WTC11 (cell line): ENCODE measurements at regions not wholly inside any gene's neighbourhood (a gene's known extent, or its start where the extent isn't known, plus 50 kb on each side); places are given as distances from the start of the nearest gene placed in this dataset.

Experiments
- ELF4 ChIP-seq: sonication (generic); formaldehyde crosslinking; IDR thresholded peaks from 2 replicates; pipeline ENCODE4 v1.8.1; 2022; ENCODE audit warnings: low read depth, mild to moderate bottlenecking, moderate library complexity, missing genetic modification reagents
- EMX1 ChIP-seq: fragments of 250-450 bp; sonication (Bioruptor Pico); IDR thresholded peaks from 2 replicates; pipeline ENCODE4 v1.8.0; 2021; ENCODE audit warnings: mild to moderate bottlenecking
- ETV6 ChIP-seq: sonication (generic); formaldehyde crosslinking; IDR thresholded peaks from 2 replicates; pipeline ENCODE4 v1.8.1; 2022; ENCODE audit warnings: mild to moderate bottlenecking, missing genetic modification reagents
- FOXK1 ChIP-seq: sonication (generic); formaldehyde crosslinking; IDR thresholded peaks from 2 replicates; pipeline ENCODE4 v1.8.0; 2022; ENCODE audit warnings: mild to moderate bottlenecking, moderate library complexity, missing genetic modification reagents
- RELA ChIP-seq: sonication (generic); formaldehyde crosslinking; IDR thresholded peaks from 2 replicates; pipeline ENCODE4 v1.8.1; 2022; ENCODE audit warnings: missing genetic modification reagents, mild to moderate bottlenecking, borderline replicate concordance
- SOX15 ChIP-seq: fragments of 250-450 bp; sonication (Bioruptor Pico); IDR thresholded peaks from 2 replicates; pipeline ENCODE4 v1.9.0; 2021; ENCODE audit warnings: mild to moderate bottlenecking
- TEAD4 ChIP-seq: sonication (generic); formaldehyde crosslinking; IDR thresholded peaks from 2 replicates; pipeline ENCODE4 v1.8.0; 2022; ENCODE audit warnings: mild to moderate bottlenecking, missing genetic modification reagents
- ZBTB21 ChIP-seq: sonication (generic); formaldehyde crosslinking; IDR thresholded peaks from 2 replicates; pipeline ENCODE4 v1.8.1; 2023; ENCODE audit warnings: mild to moderate bottlenecking, missing genetic modification reagents, borderline replicate concordance
- TF ChIP-seq, protein P1 (sequence below): fragments of 250-450 bp; sonication (Bioruptor Pico); IDR thresholded peaks from 2 replicates; pipeline ENCODE4 v1.9.0; 2021; ENCODE audit warnings: mild to moderate bottlenecking
- TF ChIP-seq, protein P2 (sequence below): sonication (generic); formaldehyde crosslinking; IDR thresholded peaks from 2 replicates; pipeline ENCODE4 v1.8.1; 2023; ENCODE audit warnings: mild to moderate bottlenecking, missing genetic modification reagents
- TF ChIP-seq, protein P3 (sequence below): sonication (generic); formaldehyde crosslinking; conservative IDR thresholded peaks from 2 replicates; pipeline ENCODE4 v1.8.1; 2023; ENCODE audit warnings: mild to moderate bottlenecking, low read depth, missing genetic modification reagents, moderate library complexity
- TF ChIP-seq, protein P4 (sequence below): sonication (generic); formaldehyde crosslinking; IDR thresholded peaks from 2 replicates; pipeline ENCODE4 v1.8.1; 2023; ENCODE audit warnings: mild to moderate bottlenecking, missing genetic modification reagents, moderate library complexity
- TF ChIP-seq, protein P5 (sequence below): sonication (generic); formaldehyde crosslinking; IDR thresholded peaks from 2 replicates; pipeline ENCODE4 v1.8.0; 2023; ENCODE audit warnings: mild to moderate bottlenecking, missing genetic modification reagents
- TF ChIP-seq, protein P6 (sequence below): fragments of 250-450 bp; sonication (Bioruptor Pico); IDR thresholded peaks from 2 replicates; pipeline ENCODE4 v2.1.2; 2022; ENCODE audit warnings: mild to moderate bottlenecking, moderate library complexity
- TF ChIP-seq, protein P7 (sequence below): fragments of 200-600 bp; IDR thresholded peaks from 2 replicates; pipeline ENCODE4 v1.8.0; 2022; ENCODE audit warnings: antibody characterized with exemption
- TF ChIP-seq, protein P8 (sequence below): sonication (generic); formaldehyde crosslinking; IDR thresholded peaks from 2 replicates; pipeline ENCODE4 v1.8.1; 2022; ENCODE audit warnings: low read depth, missing genetic modification reagents, borderline replicate concordance

DNA sequence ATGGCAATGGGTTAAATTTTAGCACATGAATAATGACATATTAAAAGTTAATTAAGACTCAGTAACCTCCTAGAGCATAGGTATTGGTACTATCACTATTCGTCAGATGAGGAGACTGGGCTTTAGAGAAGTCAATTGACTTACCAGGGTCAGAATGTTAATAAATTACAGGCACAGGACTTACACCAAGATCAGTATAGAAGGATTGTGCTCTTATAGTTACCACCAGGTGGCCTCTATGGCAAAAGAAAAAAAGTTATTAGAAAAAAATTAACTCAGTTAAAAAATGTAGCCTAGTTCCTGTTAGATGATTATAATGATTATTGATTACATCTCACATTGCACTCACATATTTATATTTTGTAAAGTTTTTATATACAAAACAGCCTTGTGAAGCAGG lies 1163.7 kb downstream of the FAM181B start (continued):
- TF ChIP-seq, protein P1, sequence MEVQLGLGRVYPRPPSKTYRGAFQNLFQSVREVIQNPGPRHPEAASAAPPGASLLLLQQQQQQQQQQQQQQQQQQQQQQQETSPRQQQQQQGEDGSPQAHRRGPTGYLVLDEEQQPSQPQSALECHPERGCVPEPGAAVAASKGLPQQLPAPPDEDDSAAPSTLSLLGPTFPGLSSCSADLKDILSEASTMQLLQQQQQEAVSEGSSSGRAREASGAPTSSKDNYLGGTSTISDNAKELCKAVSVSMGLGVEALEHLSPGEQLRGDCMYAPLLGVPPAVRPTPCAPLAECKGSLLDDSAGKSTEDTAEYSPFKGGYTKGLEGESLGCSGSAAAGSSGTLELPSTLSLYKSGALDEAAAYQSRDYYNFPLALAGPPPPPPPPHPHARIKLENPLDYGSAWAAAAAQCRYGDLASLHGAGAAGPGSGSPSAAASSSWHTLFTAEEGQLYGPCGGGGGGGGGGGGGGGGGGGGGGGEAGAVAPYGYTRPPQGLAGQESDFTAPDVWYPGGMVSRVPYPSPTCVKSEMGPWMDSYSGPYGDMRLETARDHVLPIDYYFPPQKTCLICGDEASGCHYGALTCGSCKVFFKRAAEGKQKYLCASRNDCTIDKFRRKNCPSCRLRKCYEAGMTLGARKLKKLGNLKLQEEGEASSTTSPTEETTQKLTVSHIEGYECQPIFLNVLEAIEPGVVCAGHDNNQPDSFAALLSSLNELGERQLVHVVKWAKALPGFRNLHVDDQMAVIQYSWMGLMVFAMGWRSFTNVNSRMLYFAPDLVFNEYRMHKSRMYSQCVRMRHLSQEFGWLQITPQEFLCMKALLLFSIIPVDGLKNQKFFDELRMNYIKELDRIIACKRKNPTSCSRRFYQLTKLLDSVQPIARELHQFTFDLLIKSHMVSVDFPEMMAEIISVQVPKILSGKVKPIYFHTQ (CRISPR knock-in tag), result no peak
- TF ChIP-seq, protein P2, sequence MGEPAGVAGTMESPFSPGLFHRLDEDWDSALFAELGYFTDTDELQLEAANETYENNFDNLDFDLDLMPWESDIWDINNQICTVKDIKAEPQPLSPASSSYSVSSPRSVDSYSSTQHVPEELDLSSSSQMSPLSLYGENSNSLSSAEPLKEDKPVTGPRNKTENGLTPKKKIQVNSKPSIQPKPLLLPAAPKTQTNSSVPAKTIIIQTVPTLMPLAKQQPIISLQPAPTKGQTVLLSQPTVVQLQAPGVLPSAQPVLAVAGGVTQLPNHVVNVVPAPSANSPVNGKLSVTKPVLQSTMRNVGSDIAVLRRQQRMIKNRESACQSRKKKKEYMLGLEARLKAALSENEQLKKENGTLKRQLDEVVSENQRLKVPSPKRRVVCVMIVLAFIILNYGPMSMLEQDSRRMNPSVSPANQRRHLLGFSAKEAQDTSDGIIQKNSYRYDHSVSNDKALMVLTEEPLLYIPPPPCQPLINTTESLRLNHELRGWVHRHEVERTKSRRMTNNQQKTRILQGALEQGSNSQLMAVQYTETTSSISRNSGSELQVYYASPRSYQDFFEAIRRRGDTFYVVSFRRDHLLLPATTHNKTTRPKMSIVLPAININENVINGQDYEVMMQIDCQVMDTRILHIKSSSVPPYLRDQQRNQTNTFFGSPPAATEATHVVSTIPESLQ (CRISPR knock-in tag), result no peak
- TF ChIP-seq, protein P3, sequence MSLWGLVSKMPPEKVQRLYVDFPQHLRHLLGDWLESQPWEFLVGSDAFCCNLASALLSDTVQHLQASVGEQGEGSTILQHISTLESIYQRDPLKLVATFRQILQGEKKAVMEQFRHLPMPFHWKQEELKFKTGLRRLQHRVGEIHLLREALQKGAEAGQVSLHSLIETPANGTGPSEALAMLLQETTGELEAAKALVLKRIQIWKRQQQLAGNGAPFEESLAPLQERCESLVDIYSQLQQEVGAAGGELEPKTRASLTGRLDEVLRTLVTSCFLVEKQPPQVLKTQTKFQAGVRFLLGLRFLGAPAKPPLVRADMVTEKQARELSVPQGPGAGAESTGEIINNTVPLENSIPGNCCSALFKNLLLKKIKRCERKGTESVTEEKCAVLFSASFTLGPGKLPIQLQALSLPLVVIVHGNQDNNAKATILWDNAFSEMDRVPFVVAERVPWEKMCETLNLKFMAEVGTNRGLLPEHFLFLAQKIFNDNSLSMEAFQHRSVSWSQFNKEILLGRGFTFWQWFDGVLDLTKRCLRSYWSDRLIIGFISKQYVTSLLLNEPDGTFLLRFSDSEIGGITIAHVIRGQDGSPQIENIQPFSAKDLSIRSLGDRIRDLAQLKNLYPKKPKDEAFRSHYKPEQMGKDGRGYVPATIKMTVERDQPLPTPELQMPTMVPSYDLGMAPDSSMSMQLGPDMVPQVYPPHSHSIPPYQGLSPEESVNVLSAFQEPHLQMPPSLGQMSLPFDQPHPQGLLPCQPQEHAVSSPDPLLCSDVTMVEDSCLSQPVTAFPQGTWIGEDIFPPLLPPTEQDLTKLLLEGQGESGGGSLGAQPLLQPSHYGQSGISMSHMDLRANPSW (CRISPR knock-in tag), result no peak
- TF ChIP-seq TEAD4 (CRISPR knock-in tag) (no peak), SOX15 (no peak), FOXK1 (CRISPR knock-in tag) (no peak), ZBTB21 (CRISPR knock-in tag) (no peak), RELA (CRISPR knock-in tag) (no peak), EMX1 (CRISPR knock-in tag) (no peak), ETV6 (no peak), ELF4 (no peak)
- TF ChIP-seq, protein P4, sequence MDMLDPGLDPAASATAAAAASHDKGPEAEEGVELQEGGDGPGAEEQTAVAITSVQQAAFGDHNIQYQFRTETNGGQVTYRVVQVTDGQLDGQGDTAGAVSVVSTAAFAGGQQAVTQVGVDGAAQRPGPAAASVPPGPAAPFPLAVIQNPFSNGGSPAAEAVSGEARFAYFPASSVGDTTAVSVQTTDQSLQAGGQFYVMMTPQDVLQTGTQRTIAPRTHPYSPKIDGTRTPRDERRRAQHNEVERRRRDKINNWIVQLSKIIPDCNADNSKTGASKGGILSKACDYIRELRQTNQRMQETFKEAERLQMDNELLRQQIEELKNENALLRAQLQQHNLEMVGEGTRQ (CRISPR knock-in tag), result no peak
- TF ChIP-seq, protein P5, sequence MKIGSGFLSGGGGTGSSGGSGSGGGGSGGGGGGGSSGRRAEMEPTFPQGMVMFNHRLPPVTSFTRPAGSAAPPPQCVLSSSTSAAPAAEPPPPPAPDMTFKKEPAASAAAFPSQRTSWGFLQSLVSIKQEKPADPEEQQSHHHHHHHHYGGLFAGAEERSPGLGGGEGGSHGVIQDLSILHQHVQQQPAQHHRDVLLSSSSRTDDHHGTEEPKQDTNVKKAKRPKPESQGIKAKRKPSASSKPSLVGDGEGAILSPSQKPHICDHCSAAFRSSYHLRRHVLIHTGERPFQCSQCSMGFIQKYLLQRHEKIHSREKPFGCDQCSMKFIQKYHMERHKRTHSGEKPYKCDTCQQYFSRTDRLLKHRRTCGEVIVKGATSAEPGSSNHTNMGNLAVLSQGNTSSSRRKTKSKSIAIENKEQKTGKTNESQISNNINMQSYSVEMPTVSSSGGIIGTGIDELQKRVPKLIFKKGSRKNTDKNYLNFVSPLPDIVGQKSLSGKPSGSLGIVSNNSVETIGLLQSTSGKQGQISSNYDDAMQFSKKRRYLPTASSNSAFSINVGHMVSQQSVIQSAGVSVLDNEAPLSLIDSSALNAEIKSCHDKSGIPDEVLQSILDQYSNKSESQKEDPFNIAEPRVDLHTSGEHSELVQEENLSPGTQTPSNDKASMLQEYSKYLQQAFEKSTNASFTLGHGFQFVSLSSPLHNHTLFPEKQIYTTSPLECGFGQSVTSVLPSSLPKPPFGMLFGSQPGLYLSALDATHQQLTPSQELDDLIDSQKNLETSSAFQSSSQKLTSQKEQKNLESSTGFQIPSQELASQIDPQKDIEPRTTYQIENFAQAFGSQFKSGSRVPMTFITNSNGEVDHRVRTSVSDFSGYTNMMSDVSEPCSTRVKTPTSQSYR (CRISPR knock-in tag), result no peak
- TF ChIP-seq, protein P6, sequence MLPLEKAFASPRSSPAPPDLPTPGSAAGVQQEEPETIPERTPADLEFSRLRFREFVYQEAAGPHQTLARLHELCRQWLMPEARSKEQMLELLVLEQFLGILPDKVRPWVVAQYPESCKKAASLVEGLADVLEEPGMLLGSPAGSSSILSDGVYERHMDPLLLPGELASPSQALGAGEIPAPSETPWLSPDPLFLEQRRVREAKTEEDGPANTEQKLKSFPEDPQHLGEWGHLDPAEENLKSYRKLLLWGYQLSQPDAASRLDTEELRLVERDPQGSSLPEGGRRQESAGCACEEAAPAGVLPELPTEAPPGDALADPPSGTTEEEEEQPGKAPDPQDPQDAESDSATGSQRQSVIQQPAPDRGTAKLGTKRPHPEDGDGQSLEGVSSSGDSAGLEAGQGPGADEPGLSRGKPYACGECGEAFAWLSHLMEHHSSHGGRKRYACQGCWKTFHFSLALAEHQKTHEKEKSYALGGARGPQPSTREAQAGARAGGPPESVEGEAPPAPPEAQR (CRISPR knock-in tag), result no peak
- TF ChIP-seq, protein P7, sequence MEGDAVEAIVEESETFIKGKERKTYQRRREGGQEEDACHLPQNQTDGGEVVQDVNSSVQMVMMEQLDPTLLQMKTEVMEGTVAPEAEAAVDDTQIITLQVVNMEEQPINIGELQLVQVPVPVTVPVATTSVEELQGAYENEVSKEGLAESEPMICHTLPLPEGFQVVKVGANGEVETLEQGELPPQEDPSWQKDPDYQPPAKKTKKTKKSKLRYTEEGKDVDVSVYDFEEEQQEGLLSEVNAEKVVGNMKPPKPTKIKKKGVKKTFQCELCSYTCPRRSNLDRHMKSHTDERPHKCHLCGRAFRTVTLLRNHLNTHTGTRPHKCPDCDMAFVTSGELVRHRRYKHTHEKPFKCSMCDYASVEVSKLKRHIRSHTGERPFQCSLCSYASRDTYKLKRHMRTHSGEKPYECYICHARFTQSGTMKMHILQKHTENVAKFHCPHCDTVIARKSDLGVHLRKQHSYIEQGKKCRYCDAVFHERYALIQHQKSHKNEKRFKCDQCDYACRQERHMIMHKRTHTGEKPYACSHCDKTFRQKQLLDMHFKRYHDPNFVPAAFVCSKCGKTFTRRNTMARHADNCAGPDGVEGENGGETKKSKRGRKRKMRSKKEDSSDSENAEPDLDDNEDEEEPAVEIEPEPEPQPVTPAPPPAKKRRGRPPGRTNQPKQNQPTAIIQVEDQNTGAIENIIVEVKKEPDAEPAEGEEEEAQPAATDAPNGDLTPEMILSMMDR, result no peak
- TF ChIP-seq, protein P8, sequence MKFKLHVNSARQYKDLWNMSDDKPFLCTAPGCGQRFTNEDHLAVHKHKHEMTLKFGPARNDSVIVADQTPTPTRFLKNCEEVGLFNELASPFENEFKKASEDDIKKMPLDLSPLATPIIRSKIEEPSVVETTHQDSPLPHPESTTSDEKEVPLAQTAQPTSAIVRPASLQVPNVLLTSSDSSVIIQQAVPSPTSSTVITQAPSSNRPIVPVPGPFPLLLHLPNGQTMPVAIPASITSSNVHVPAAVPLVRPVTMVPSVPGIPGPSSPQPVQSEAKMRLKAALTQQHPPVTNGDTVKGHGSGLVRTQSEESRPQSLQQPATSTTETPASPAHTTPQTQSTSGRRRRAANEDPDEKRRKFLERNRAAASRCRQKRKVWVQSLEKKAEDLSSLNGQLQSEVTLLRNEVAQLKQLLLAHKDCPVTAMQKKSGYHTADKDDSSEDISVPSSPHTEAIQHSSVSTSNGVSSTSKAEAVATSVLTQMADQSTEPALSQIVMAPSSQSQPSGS (CRISPR knock-in tag), result no peak
- TF ChIP-seq, all 79 proteins: peak for 0
